IPS-20b (cell line): ENCODE measurements at regions not wholly inside any gene's neighbourhood (a gene's known extent, or its start where the extent isn't known, plus 50 kb on each side); places are given as distances from the start of the nearest gene placed in this dataset.

Experiments
- H3K27ac ChIP-seq: one replicate; pipeline ENCODE4 v1.5.1; 2013; ENCODE audit warnings: low read length
- H3K27me3 ChIP-seq: 2 replicates; pipeline ENCODE4 v1.6.1; 2013; ENCODE audit warnings: mild to moderate bottlenecking, low read length, inconsistent platforms; ENCODE audit not compliant: insufficient read depth
- H3K36me3 ChIP-seq: 2 replicates; pipeline ENCODE4 v1.6.1; 2013; ENCODE audit warnings: low read depth, mild to moderate bottlenecking, inconsistent platforms, low read length, moderate library complexity; ENCODE audit not compliant: insufficient read depth
- H3K4me1 ChIP-seq: 2 replicates; pipeline ENCODE4 v1.6.1; 2013; ENCODE audit warnings: mild to moderate bottlenecking, control low read depth, inconsistent platforms, low read length, moderate library complexity; ENCODE audit not compliant: insufficient read depth
- H3K4me3 ChIP-seq: 2 replicates; pipeline ENCODE4 v1.5.1; 2013; ENCODE audit warnings: mild to moderate bottlenecking, low read length, inconsistent platforms
- H3K9ac ChIP-seq: 2 replicates; pipeline ENCODE4 v1.6.1; 2013; ENCODE audit warnings: low read depth, mild to moderate bottlenecking, inconsistent platforms, low read length, moderate library complexity
- H3K9me3 ChIP-seq: 2 replicates; pipeline ENCODE4 v1.6.1; 2013; ENCODE audit warnings: mild to moderate bottlenecking, low read depth, low read length, inconsistent platforms; ENCODE audit not compliant: insufficient read depth

- Histone ChIP-seq H3K4me1 (no peaks in the 10 kb centered on the region), H3K9ac (no peak overlapping the region), H3K36me3 (no peaks in the 10 kb centered on the region), H3K27ac (no peak overlapping the region), H3K4me3 (no peak overlapping the region), H3K27me3 (no peaks in the 10 kb centered on the region), H3K9me3 (no peaks in the 10 kb centered on the region)
Measured at GRCh38 chr19:29420482-29421195, 105.2 kb upstream of the VSTM2B start.

DNA sequence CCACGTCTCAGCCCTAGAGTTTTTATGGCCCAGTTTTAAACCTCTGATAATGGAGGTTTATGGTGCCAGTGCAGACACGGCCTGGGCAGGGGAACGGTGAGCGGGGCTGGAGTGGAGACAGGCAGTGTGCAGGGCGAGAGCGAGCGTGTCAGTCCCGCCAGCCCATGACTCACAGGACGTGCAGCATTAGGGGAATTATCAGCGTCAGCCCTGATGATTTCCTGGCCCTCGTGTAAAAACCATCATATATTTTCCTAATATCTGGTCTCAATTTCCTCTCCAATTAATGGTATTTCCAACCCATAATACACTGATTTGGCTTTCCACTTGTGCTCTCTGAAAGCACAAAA, 104.6 kb upstream of the VSTM2B start:
- H3K9me3 ChIP-seq = no peaks in the 10 kb centered on the region; the same call in 1 of the 2 replicates
- no peaks in the 10 kb centered on the region for H3K27me3 ChIP-seq

DNA sequence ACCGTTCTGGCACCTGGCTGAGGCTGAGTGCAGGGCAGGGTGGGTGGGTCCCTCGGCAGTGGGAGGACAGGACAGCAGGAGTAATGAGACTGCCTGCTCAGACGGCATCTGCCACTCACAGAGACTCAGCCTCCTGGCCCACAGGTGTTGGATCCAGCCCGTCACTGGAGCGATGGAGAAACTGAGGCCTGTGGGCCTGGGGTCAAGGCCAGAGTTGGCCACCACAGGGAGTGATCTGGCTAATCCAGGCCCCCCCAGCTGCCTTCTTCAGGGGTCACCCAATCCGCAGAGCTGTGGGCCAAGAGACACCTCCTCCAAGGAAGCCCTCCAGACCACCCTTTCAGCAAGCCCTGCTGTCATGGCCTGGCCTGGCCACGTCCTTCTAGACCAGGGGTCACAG, 103.7 kb upstream of the VSTM2B start:
- no peaks in the 10 kb centered on the region for H3K27me3 ChIP-seq
- H3K36me3 ChIP-seq = no peaks in the 10 kb centered on the region
- H3K27ac ChIP-seq = no peak overlapping the region
- no peaks in the 10 kb centered on the region for H3K4me1 ChIP-seq
- H3K9ac ChIP-seq = no peak overlapping the region
- H3K4me3 ChIP-seq = no peak overlapping the region
- H3K9me3 ChIP-seq = peaks cover 8% of the 10 kb centered on the region; the same call in 1 of the 2 replicates

More for the DNA sequence above, 104.6 kb upstream of the VSTM2B start:
- no peak overlapping the region for H3K4me3 ChIP-seq
- H3K36me3 ChIP-seq = no peaks in the 10 kb centered on the region
- no peak overlapping the region for H3K9ac ChIP-seq
- H3K27ac ChIP-seq = no peak overlapping the region
- H3K4me1 ChIP-seq = no peaks in the 10 kb centered on the region

DNA sequence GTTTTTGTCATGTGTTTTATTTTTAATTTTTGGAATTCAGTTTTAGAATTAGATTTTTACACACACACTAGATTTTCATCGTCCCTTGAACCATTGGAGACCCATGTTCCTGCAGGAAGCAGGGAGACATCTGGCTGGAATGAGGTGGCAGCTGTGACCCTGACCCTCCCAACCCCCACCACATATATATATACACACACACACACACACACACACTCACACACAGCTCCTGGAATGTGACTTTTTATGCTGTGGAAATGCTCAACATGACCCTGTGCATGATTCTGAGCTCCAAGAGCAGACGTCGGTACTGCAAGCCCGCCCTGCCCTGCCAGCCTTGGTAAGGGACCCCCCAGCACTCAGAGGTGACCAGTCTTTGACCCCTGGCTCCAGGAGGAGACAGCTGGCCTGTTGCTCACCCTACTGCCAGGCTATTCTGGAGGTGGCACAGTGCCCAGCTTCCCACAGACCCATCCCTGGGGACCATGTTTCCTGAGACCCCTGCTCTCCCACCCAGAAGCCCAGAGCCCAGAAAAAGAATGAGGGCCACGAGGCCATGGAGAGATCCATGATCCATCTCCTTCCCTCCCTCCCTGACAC, 103.2 kb upstream of the VSTM2B start:
- Histone ChIP-seq H3K9me3 (peaks cover 13% of the 10 kb centered on the region; the same call in 1 of the 2 replicates), H3K27me3 (no peaks in the 10 kb centered on the region), H3K9ac (no peak overlapping the region), H3K27ac (no peak overlapping the region), H3K4me1 (no peaks in the 10 kb centered on the region), H3K36me3 (no peaks in the 10 kb centered on the region), H3K4me3 (no peak overlapping the region)

- no peak overlapping the region for H3K9ac ChIP-seq
- peaks cover 14% of the 10 kb centered on the region; the same call in 1 of the 2 replicates for H3K9me3 ChIP-seq
- no peaks in the 10 kb centered on the region for H3K4me1 ChIP-seq
- no peak overlapping the region for H3K4me3 ChIP-seq
- no peak overlapping the region for H3K27ac ChIP-seq
- H3K27me3 ChIP-seq = no peaks in the 10 kb centered on the region
- H3K36me3 ChIP-seq = no peaks in the 10 kb centered on the region
Measured at GRCh38 chr19:29428071-29428470, 97.7 kb upstream of the VSTM2B start.

GRCh38 chr19:29429021-29429420, 96.8 kb upstream of the VSTM2B start:
- Histone ChIP-seq H3K9me3 (peaks cover 14% of the 10 kb centered on the region; the same call in 1 of the 2 replicates), H3K4me3 (no peak overlapping the region), H3K27me3 (no peaks in the 10 kb centered on the region), H3K27ac (no peak overlapping the region), H3K9ac (no peak overlapping the region), H3K36me3 (no peaks in the 10 kb centered on the region), H3K4me1 (no peaks in the 10 kb centered on the region)

- H3K27ac ChIP-seq = no peak overlapping the region
- no peaks in the 10 kb centered on the region for H3K27me3 ChIP-seq
- H3K9me3 ChIP-seq = peaks cover 14% of the 10 kb centered on the region; the same call in 1 of the 2 replicates
- H3K4me3 ChIP-seq = no peak overlapping the region
- H3K36me3 ChIP-seq = no peaks in the 10 kb centered on the region
- H3K9ac ChIP-seq = no peak overlapping the region
- H3K4me1 ChIP-seq = no peaks in the 10 kb centered on the region
Measured at GRCh38 chr19:29429581-29429980, 96.2 kb upstream of the VSTM2B start.

DNA sequence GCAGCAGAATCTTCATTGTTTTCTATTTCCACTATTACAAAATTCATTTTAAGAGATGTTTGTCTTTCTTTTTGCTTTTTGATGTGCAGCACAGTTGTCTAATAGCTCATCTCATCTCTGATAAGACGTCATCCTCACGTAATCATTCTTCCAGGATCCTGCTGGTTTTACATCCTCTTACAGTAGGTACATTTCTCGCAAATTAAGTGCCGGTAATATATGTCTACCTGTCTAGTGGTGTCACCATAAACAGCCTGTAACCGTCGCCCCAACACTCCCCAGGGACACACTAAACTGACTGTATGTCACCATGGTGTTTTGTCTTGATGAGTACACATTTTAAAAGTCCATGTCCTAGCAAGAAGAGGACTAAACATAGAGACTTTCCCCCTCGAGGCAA, 94.5 kb upstream of the VSTM2B start:
- Histone ChIP-seq H3K27me3 (no peaks in the 10 kb centered on the region), H3K27ac (no peak overlapping the region), H3K9me3 (peaks cover 13% of the 10 kb centered on the region; the same call in 1 of the 2 replicates), H3K4me3 (no peak overlapping the region), H3K36me3 (no peaks in the 10 kb centered on the region), H3K9ac (no peak overlapping the region), H3K4me1 (no peaks in the 10 kb centered on the region)

- Histone ChIP-seq H3K36me3 (no peaks in the 10 kb centered on the region), H3K9me3 (no peaks in the 10 kb centered on the region), H3K4me3 (no peak overlapping the region), H3K27ac (no peak overlapping the region), H3K4me1 (no peaks in the 10 kb centered on the region), H3K27me3 (no peaks in the 10 kb centered on the region), H3K9ac (no peak overlapping the region)
Measured at GRCh38 chr19:29432677-29433076, 93.1 kb upstream of the VSTM2B start.

- Histone ChIP-seq H3K9me3 (peaks cover 5% of the 10 kb centered on the region; the same call in 1 of the 2 replicates), H3K27ac (no peak overlapping the region), H3K9ac (no peak overlapping the region), H3K4me1 (no peaks in the 10 kb centered on the region), H3K4me3 (no peak overlapping the region), H3K27me3 (no peaks in the 10 kb centered on the region), H3K36me3 (no peaks in the 10 kb centered on the region)
Measured at GRCh38 chr19:29436591-29437103, 89.1 kb upstream of the VSTM2B start.

DNA sequence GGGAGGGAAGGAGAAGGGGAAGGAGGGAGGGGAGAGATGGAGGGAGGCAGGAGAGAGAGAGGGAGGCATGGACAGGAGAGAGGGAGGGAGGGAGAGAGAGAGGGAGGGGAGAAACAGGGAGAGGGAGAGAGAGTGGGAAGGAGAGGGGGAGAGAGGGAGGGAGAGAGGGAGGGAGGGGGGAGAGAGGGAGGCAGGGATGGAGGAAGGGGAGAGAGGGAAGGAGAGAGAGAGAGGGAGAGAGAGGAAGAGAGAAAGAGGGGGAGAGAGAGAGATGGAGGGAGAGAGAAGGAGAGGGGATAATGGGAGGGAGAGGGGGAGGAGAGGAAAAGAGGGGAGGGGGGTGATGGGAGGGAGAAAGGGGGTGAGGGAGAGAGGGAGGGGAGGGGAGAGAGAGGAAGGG, 86.8 kb upstream of the VSTM2B start:
- Histone ChIP-seq H3K9me3 (peaks cover 5% of the 10 kb centered on the region; the same call in 1 of the 2 replicates), H3K9ac (no peak overlapping the region), H3K4me3 (no peak overlapping the region), H3K27me3 (no peaks in the 10 kb centered on the region), H3K27ac (no peak overlapping the region), H3K4me1 (no peaks in the 10 kb centered on the region), H3K36me3 (no peaks in the 10 kb centered on the region)
